HG02852 (cell line): ENCODE measurements at regions not wholly inside any gene's neighbourhood (a gene's known extent, or its start where the extent isn't known, plus 50 kb on each side); places are given as distances from the start of the nearest gene placed in this dataset.
"Not testable (repeated sequence)": the region's sequence is repeated elsewhere in the genome, so short reads cannot be mapped to it uniquely, and the experiment has no call there.

ENCODE experiments used
- ATAC-seq: cut with Tn5 transposase; IDR thresholded peaks from one replicate; pipeline ENCODE4 v1.9.1; 2021; ENCODE audit warnings: mild to moderate bottlenecking, moderate library complexity; ENCODE audit not compliant: unreplicated experiment

GRCh38 chr7:106456329-106456728 lies 171.5 kb upstream of the NAMPT start:
- ATAC-seq = no peak

- no peak for ATAC-seq
Measured at GRCh38 chr7:106452031-106452851, 167.5 kb upstream of the NAMPT start.

DNA sequence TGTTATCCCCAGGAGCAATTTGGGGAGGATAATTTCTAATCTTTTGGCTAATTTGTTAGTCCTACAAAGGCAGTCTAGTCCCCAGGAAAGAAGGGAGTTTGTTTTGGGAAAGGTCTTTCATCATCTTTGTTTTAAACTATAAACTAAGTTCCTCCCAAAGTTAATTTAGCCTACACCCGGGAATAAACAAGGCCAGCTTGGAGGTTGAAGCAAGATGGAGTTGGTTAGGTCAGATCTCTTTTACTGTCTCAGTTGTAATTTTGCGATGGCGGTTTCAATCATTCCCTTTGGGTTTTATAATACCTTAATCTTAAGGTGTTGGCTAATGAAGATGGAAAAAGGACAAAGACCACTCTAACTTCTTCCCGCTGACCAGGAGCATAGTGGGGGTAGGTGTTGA lies 166.4 kb upstream of the NAMPT start:
- ATAC-seq = no peak

DNA sequence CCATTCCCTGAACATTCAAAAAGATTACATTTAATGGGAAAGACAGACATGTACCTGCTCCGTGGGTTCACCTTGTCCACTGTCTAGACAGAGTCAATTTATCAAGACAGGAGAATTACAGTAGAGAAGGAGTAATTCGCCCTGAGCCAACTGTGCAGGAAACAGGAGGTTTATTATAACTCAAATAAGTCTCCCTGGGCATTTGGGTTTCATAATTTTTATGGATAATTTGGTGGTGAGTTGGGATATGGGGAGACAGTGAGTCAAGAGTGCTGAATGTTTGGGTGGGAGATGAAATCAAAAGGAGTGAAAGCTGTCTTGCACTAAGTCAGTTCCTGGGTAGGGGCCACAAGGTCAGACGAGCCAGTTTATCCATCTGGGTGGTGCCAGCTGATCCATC lies 165.9 kb upstream of the NAMPT start:
- no peak for ATAC-seq

DNA sequence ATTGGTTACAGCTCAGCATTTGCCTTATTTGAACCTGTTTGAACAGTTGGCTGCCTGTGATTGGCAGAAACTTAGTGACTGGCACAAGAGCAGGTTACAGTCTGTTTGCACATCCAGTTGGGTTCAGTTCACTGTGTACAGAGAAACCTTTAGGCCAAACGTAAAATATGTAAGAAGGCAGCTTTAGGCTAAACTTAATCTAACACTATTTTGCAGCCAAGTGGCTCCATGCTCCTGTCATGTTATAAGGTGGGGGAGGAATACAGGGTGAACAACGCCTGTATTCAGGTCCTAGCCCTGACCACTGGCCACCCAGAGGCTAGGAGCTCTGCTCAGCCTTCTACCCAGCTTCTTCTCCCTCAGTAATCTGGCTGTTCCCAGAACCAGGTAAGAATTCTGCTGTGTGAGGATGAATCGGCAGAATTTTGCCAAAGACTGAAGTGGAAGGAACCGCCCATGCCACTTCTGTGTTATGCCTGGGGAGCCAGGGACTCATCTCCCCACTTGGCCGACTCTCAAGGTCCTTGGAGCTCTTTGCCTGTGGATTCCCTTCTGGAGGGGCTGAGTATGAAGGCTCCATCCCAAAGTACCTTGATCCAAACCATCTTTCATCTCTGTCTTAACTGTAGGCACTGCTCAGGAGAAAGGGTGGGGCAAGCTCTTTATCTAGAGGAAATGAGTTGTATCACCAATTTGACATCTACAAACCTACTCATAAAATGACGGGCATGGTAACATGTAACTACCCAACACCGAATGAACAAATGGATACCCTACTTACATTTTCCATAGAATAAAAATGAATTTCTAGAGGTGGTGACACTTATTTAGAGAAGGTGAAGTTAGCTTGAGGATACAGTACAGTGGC lies 164.4 kb upstream of the NAMPT start:
- ATAC-seq = no peak

GRCh38 chr7:106448346-106448991 lies 163.7 kb upstream of the NAMPT start:
- no peak for ATAC-seq

- no peak for ATAC-seq
Measured at GRCh38 chr7:106447318-106447847, 162.6 kb upstream of the NAMPT start.

GRCh38 chr7:106445366-106445765 lies 160.6 kb upstream of the NAMPT start:
- not testable (repeated sequence) for ATAC-seq

- no peak for ATAC-seq
Measured at GRCh38 chr7:106444068-106444655, 159.4 kb upstream of the NAMPT start.

GRCh38 chr7:106443156-106443555 lies 158.4 kb upstream of the NAMPT start:
- no peak for ATAC-seq

GRCh38 chr7:106442476-106442875 lies 157.7 kb upstream of the NAMPT start:
- ATAC-seq = no peak

DNA sequence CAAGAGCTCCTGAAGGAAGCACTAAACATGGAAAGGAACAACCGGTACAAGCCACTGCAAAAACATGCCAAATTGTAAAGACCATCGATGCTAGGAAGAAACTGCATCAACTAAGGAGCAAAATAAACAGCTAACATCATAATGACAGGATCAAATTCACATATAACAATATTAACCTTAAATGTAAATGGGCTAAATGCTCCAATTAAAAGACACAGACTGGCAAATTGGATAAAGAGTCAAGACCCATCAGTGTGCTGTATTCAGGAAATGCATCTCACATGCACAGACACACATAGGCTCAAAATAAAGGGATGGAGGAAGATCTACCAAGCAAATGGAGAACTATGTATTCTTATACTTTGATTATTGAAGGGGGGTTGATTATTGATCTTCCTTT lies 156.6 kb upstream of the NAMPT start:
- not testable (repeated sequence) for ATAC-seq

DNA sequence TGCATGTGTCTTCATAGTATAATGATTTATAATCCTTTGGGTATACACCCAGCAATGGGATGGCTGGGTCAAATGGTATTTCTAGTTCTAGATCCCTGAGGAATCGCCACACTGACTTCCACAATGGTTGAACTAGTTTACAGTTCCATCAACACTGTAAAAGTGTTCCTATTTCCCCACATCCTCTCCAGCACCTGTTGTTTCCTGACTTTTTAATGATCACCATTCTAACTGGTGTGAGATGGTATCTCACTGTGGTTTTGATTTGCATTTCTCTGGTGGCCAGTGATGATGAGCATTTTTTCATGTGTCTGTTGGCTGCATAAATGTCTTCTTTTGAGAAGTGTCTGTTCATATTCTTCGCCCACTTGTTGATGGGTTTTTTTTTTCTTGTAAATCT lies 152.2 kb upstream of the NAMPT start:
- ATAC-seq = not testable (repeated sequence)

- ATAC-seq = no peak
Measured at GRCh38 chr7:106433377-106433776, 148.6 kb upstream of the NAMPT start.

DNA sequence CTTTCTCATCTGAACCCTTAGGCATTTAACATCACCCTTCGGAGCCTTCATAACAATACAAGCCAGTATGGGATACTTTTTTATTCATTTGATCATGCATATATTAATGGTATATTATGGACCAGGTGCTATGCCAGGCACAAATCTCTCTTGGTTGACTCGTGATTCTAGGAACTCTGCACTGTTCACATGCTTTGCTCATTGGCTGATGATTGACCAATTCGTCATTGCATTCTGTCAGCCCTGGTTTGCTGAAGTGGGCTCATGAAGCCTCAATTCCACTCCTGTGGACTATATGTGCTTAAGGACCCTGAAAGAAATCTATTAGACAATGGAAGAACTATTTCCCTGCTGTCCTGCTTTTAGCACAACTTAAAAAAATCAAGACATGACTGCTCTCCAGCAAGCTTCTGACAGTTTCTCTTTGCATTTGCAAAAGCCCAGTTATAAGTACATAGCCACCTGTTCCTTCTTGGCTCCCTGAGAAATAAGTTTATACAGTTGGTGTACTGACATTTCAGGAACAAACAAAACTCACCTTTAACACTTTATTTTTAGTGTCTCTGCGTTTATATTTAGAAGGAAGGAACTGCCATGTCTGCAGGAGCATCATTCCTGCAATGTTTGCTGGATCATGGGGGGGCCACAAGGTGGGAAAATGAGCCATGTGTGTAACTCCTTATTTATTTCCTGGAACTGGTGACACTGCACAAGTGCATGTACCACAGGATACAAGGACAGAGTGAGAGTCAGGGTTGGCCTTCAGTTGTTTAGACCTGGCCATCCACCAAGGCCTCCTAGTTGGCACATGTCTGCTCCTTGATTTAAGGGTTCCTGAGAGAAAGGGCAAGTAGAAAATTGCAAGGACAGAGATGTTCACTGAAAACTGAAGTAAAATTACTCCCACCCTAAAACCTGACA lies 146.0 kb upstream of the NAMPT start:
- ATAC-seq = no peak

GRCh38 chr7:106430103-106430502 lies 145.3 kb upstream of the NAMPT start:
- no peak for ATAC-seq

DNA sequence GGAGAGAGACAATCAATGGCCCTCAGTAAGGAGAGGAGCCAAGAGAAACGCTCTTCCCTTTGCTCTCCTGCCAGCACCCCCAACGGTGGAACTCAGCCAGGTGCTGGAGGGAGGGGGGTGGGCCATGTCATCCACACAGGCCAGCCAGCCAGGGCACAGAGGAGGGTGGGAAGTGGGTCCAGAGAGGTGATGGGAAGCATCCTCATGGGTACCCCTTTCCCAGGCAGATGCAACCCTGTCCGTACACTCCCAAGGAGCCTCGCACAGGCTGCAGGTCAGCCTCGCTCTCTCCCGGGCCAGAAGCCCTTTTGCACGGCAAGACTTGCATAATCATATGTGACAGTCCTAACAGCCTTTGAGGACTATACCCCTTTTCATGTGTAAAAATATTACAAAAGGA lies 142.0 kb upstream of the NAMPT start:
- no peak for ATAC-seq

DNA sequence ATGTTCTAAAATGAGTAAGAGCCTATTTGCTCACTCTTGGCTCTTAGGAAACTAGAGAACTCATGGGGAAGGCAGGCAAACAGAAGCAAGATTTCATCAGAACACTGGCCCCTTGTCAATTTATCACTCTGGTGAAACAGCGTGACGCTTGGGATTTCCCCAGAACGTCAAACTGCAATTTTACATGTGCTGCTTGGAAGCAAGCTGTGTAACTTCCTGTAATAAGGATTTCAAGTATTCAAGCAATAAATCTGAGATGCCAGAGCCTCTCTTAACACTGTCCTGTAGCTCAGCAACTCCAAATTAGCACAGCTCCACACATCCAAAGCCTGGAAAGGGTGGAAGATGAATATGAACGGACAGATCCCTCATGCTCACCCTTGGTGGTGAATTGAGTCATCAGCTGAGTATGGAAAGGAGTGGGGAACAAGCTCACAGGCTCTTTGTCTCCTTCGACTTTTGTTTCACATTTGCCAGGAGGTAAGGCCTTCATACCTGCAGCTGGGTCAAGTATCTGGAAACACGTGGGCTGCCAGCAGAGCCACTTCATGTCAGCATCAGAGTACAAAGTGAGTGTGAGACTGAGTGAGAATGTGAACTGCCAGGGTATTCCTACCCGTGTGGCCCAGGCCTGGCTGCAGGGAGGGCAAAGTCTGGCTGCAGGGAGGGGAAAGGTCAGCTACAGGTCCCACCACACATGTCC lies 140.4 kb upstream of the NAMPT start:
- peak; percentile 90 for ATAC-seq

DNA sequence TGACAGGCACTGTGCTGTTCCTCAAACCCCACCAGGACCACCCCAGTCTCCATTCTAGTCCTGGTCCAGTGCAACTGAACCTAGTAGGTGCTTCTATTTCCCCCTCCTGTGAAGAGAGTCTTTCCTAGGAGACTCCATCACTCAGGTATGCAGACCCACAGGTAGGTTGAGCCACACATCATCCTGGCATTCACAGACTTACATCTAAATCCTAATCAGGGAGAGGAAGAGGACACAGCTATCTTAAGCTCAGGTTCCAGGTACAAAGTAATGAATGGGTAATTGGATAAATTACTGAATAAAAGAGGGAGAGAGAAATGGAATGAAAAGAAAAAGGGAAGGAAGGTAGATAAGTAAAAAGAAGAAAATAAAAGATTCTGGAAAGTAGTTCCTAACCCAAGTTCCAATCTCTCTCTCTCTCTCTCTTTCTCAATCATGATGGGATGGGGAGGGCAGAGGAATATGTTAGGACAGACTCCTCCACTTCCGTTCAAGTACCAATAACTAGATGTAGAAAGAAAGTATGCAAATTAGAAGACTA lies 139.8 kb upstream of the NAMPT start:
- ATAC-seq = no peak
